H1 (cell line): ENCODE measurements at regions not wholly inside any gene's neighbourhood (a gene's known extent, or its start where the extent isn't known, plus 50 kb on each side); places are given as distances from the start of the nearest gene placed in this dataset.

ENCODE experiments used
- CHD7 ChIP-seq: fragments of 300-600 bp; sonication (generic); IDR thresholded peaks from 2 replicates; pipeline ENCODE4 v1.7.1; 2012; ENCODE audit warnings: low read length, moderate library complexity, mild to moderate bottlenecking, inconsistent platforms; ENCODE audit not compliant: insufficient replicate concordance
- E2F6 ChIP-seq: IDR thresholded peaks from 2 replicates; pipeline ENCODE4 v1.6.1; 2012; ENCODE audit warnings: inconsistent platforms
- EZH2 ChIP-seq: fragments of 200-600 bp; sonication (generic); IDR thresholded peaks from 2 replicates; pipeline ENCODE4 v1.7.1; 2012; ENCODE audit warnings: low read depth, mild to moderate bottlenecking, moderate library complexity, low read length, inconsistent platforms; ENCODE audit not compliant: severe bottlenecking
- HDAC2 ChIP-seq, 2 experiments: fragments of 300-600 bp in 1 of 2; sonication (generic) in 1 of 2; IDR thresholded peaks; 2 replicates each; pipeline ENCODE4 v1.6.1; 2011 to 2012; ENCODE audit warnings: low read depth in 2 of 2, low read length in 2 of 2, mild to moderate bottlenecking in 2 of 2, moderate library complexity in 2 of 2, borderline replicate concordance in 1 of 2, inconsistent platforms in 1 of 2

GRCh38 chr20:47972916-47973309, 187.6 kb upstream of the SULF2 start (continued):
- TF ChIP-seq CHD7 (no peak), E2F6 (no peak), EZH2 (no peak), HDAC2 (IDR thresholded peaks at IDR 0.05; ENCODE audit: borderline replicate concordance in 1 of 2, low read depth in 2 of 2, low read length in 2 of 2) (no peak)
